CMK (cell line): ENCODE measurements at regions not wholly inside any gene's neighbourhood (a gene's known extent, or its start where the extent isn't known, plus 50 kb on each side); places are given as distances from the start of the nearest gene placed in this dataset.
"Not testable (repeated sequence)": the region's sequence is repeated elsewhere in the genome, so short reads cannot be mapped to it uniquely, and the experiment has no call there.

Experiments
- DNase-seq: peaks from one replicate; pipeline ENCODE4 v3.0.0-alpha.2; 2010; ENCODE audit warnings: low read depth

- no peak for DNase-seq
These were observed 207.5 kb downstream of the EXOC5 start for GRCh38 chr14:57061009-57061711.

GRCh38 chr14:57060276-57060955, 208.3 kb downstream of the EXOC5 start:
- DNase-seq: no peak

- DNase-seq: no peak
These were observed 210.4 kb downstream of the EXOC5 start for GRCh38 chr14:57058319-57058718.

GRCh38 chr14:57057803-57058202, 210.9 kb downstream of the EXOC5 start:
- no peak for DNase-seq

GRCh38 chr14:57056522-57056921, 212.2 kb downstream of the EXOC5 start:
- not testable (repeated sequence) for DNase-seq

- DNase-seq: no peak
These were observed 215.9 kb downstream of the EXOC5 start for GRCh38 chr14:57052705-57053302.

- DNase-seq: no peak
These were observed 217.1 kb downstream of the EXOC5 start for GRCh38 chr14:57051633-57052032.

GRCh38 chr14:57049848-57050247, 218.9 kb downstream of the EXOC5 start:
- DNase-seq: no peak

GRCh38 chr14:57046175-57046574, 222.5 kb downstream of the EXOC5 start:
- DNase-seq: no peak

- DNase-seq: not testable (repeated sequence)
These were observed 224.4 kb downstream of the EXOC5 start for GRCh38 chr14:57044101-57044973.

- DNase-seq: no peak
These were observed 228.4 kb upstream of the OTX2 start for GRCh38 chr14:57038689-57039088.

GRCh38 chr14:57031474-57031873, 221.2 kb upstream of the OTX2 start:
- no peak for DNase-seq

GRCh38 chr14:57029620-57030253, 219.5 kb upstream of the OTX2 start:
- no peak for DNase-seq

- DNase-seq: peak; percentile 30
These were observed 215.2 kb upstream of the OTX2 start for GRCh38 chr14:57025456-57025855.

GRCh38 chr14:57022608-57023007, 212.3 kb upstream of the OTX2 start:
- DNase-seq: no peak

GRCh38 chr14:57018065-57018464, 207.8 kb upstream of the OTX2 start:
- DNase-seq: no peak

GRCh38 chr14:57013987-57014386, 203.7 kb upstream of the OTX2 start:
- DNase-seq: no peak

- DNase-seq: peak; percentile 81
These were observed 199.6 kb upstream of the OTX2 start for GRCh38 chr14:57009585-57010515.

GRCh38 chr14:57008534-57008933, 198.3 kb upstream of the OTX2 start:
- no peak for DNase-seq

GRCh38 chr14:56998728-56999127, 188.4 kb upstream of the OTX2 start:
- DNase-seq: no peak
